GM12873 (cell line): ENCODE measurements at regions not wholly inside any gene's neighbourhood (a gene's known extent, or its start where the extent isn't known, plus 50 kb on each side); places are given as distances from the start of the nearest gene placed in this dataset.

Source experiments
- CTCF ChIP-seq: IDR thresholded peaks from 2 replicates; pipeline ENCODE4 v1.5.1; 2012; ENCODE audit warnings: low read depth, mild to moderate bottlenecking, moderate library complexity, low read length, control low read depth; ENCODE audit not compliant: insufficient read depth; ENCODE audit errors: missing control alignments

GRCh38 chr10:50990568-50991455 is 83.5 kb upstream of the PRKG1 start:
- TF ChIP-seq CTCF = no peak

- no peak for TF ChIP-seq CTCF
These were observed 82.6 kb upstream of the PRKG1 start for GRCh38 chr10:50991456-50992355.

GRCh38 chr10:50992356-50992901 is 81.9 kb upstream of the PRKG1 start:
- no peak for TF ChIP-seq CTCF

GRCh38 chr10:50992972-50993766 is 81.1 kb upstream of the PRKG1 start:
- no peak for TF ChIP-seq CTCF

- TF ChIP-seq CTCF = no peak
These were observed 80.5 kb upstream of the PRKG1 start for GRCh38 chr10:50993771-50994251.

GRCh38 chr10:50997461-50997860 is 76.8 kb upstream of the PRKG1 start:
- no peak for TF ChIP-seq CTCF
